ENCODE measurements at regions not wholly inside any gene's neighbourhood (a gene's known extent, or its start where the extent isn't known, plus 50 kb on each side); places are given as distances from the start of the nearest gene placed in this dataset.

DNA sequence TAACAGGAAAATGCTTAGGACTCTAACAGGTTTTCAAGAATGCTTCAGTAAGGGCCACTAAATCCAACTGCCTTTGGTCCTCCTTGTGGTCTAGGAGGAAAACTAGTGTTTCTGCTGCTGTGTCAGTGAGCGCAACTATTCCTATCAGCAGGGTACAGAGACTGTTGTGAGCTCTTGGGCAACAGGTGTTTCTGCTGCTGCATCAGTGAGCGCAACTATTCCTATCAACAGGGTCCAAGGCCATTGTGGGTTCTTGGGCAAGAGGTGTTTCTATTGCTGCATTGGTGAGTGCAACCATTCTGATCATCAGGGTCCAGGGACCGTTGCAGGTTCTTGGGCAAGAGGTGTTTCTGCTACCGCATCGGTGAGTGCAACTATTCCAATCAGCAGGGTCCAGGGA, 256.3 kb downstream of the CDH10 start:
- TF ChIP-seq, protein P1, sequence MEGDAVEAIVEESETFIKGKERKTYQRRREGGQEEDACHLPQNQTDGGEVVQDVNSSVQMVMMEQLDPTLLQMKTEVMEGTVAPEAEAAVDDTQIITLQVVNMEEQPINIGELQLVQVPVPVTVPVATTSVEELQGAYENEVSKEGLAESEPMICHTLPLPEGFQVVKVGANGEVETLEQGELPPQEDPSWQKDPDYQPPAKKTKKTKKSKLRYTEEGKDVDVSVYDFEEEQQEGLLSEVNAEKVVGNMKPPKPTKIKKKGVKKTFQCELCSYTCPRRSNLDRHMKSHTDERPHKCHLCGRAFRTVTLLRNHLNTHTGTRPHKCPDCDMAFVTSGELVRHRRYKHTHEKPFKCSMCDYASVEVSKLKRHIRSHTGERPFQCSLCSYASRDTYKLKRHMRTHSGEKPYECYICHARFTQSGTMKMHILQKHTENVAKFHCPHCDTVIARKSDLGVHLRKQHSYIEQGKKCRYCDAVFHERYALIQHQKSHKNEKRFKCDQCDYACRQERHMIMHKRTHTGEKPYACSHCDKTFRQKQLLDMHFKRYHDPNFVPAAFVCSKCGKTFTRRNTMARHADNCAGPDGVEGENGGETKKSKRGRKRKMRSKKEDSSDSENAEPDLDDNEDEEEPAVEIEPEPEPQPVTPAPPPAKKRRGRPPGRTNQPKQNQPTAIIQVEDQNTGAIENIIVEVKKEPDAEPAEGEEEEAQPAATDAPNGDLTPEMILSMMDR (IDR thresholded peaks at IDR 0.05; ENCODE audit: low read depth, low read length): no peak
- no peak for DNase-seq (ENCODE audit: extremely low read depth, low read depth)

DNA sequence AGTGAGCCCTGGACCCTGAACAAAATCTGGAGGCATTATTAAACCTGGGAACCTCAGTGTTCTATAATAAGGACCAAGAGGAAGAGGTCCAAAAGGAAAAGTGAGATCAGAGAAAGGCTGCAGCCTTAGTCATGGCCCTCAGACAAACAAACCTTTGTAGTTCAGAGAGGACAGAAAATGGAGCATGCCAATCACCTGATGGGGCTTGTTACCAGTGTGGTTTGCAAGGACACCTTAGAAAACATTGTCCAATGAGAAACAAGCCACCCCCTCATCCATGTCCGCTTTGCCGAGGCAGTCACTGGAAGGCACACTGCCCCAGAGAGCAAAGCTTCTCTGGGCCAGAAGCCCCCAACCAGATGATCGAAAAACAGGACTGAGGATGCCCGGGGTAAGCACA, 254.8 kb downstream of the CDH10 start:
- TF ChIP-seq, protein P1 (IDR thresholded peaks at IDR 0.05; ENCODE audit: low read depth, low read length): no peak

DNA sequence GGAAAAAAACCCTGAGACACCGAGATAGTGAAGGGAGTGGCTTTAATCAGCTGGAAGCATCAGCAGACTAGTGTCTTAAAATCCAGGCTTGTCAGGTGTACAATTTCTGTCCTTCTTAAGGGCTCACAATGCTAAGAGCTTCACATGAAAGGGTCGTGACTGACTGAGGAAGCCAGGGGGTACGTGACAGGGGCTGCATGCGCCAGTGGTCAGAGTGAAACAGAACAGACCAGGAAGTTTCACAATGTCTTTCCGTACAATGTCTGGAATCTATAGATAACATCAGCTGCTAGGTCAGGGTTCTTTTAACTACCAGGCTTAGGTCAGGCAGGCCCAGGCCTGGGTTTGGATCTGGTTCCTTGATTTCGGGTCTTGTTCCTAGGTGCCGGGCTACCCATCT, 253.0 kb downstream of the CDH10 start:
- TF ChIP-seq, protein P1 (IDR thresholded peaks at IDR 0.05; ENCODE audit: low read depth, low read length): no peak
- no peak for DNase-seq (ENCODE audit: extremely low read depth, low read depth)

More for the DNA sequence above, 254.8 kb downstream of the CDH10 start:
- DNase-seq (ENCODE audit: extremely low read depth, low read depth): no peak

DNA sequence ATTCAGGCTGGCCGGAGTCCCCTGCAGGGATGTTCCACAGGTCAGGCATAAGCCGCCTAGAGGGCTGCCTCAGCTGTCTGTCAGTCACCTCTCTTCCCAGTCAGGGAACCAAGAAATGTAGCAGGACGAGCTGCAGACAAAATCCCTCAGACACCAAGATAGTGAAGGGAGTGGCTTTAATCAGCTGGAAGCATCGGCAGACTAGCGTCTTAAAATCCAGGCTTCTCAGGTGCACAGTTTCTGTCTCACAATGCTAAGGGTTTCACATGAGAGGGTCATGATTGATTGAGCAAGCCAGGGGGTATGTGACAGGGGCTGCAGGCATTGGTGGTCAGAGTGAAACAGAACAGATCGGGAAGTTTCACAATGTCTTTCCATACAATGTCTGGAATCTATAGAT, 247.2 kb downstream of the CDH10 start:
- no peak for DNase-seq (ENCODE audit: extremely low read depth, low read depth)
- TF ChIP-seq, protein P1 (IDR thresholded peaks at IDR 0.05; ENCODE audit: low read depth, low read length): no peak

DNA sequence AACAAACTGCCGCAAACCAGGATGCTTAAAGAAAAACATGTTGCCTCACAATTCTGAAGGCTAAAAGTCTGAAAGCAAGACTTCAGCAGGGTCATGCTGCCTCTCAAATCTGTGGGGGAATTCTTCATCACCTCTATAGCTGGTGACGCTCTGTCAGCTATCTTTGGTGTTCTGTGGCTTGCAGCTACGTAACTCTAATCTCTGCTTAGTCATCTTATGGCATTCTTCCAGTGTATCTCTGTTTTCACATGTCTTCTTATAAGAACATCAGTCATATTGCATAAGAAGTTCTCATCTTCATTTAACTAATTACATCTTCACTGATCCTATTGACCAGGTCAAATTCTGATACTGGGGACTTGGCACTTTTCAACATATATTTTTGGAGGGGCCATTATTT, 243.0 kb downstream of the CDH10 start:
- DNase-seq (ENCODE audit: extremely low read depth, low read depth): no peak
- TF ChIP-seq, protein P1 (IDR thresholded peaks at IDR 0.05; ENCODE audit: low read depth, low read length): no peak

DNA sequence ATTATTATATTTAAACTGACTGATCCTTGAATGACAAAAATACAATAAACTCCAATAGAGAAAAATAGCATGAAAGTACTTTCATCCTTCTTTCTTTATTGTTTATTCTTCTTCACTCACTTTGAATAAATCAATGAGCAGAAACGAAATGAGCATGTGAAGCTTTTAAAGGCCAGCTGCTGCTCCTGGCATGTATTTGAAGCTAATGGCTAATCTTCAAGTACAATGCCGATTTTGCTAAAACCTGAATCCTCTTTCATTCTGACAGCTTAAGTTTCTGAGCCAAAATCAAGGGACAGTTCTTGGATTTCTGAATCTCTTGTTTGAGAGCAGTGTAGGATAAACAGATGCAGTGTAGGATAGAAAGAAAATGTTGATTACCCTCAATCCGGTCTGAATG, 237.3 kb downstream of the CDH10 start:
- TF ChIP-seq, protein P1 (IDR thresholded peaks at IDR 0.05; ENCODE audit: low read depth, low read length): no peak

DNA sequence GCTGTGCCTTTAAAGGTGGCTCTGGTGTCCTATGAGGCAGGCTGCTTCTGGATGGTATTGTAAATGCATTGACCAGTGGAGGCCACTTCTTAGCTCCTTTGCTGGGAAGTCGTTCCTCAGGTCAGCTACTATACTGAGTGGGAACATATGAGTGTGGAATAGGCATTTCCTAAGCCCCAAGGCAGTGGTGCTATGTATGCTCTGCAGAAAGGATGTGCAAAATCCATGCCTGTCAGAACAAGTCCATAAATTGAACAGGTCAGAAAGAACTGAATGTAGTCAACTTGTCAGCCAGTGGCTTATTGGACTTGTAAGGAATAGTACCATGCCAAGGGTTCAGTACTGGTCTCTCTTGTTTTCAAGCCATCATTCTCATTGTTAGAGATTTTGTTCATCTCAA, 216.4 kb downstream of the CDH10 start:
- TF ChIP-seq, protein P1 (IDR thresholded peaks at IDR 0.05; ENCODE audit: low read depth, low read length): no peak
- DNase-seq (ENCODE audit: extremely low read depth, low read depth): no peak

More for the DNA sequence above, 237.3 kb downstream of the CDH10 start:
- DNase-seq (ENCODE audit: extremely low read depth, low read depth): no peak

Measured in AG09319 (cell line).